ENCODE measurements at regions not wholly inside any gene's neighbourhood (a gene's known extent, or its start where the extent isn't known, plus 50 kb on each side); places are given as distances from the start of the nearest gene placed in this dataset.
"Not testable (repeated sequence)": the region's sequence is repeated elsewhere in the genome, so short reads cannot be mapped to it uniquely, and the experiment has no call there.

DNA sequence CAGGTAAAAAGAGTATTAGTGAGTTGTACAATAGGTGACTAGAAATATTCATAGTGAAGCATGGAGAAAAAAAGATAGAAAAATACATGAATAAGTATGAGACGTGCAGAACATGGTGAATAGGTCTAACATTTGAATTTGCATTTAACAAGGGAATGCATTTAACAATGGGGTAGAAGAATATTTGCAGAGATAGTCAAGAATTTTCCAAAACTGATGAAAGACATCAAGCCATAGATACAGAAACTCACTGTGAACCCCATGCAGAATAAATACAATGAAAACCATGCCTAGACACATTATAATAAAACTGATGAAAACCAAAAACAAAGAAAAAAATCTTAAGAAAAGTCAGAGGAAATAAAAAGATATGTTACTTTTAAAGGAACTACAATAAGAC is 184.8 kb downstream of the KTN1 start:
- no peak for ATAC-seq
- DNase-seq = no peak
- intact Hi-C loops (cut with micrococcal nuclease) = no loop called here

DNA sequence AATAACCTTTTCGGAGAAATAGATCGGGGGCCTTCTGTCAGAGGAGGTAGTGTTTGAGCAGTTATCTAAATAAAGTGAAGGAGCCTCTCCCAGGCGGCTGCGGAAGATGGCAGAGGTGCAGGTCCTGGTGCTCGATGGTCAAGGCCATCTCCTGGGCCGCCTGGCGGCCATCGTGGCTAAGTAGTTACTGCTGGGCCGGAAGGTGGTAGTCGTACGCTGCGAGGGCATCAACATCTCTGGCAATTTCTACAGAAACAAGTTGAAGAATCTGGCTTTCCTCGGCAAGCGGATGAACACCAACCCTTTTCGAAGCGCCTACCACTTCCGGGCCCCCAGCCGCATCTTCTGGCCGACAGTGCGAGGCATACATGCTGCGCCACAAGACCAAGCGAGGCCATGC is 186.1 kb downstream of the KTN1 start:
- ATAC-seq (no peak), DNase-seq (no peak)
- intact Hi-C loops (cut with micrococcal nuclease) = no loop called here

DNA sequence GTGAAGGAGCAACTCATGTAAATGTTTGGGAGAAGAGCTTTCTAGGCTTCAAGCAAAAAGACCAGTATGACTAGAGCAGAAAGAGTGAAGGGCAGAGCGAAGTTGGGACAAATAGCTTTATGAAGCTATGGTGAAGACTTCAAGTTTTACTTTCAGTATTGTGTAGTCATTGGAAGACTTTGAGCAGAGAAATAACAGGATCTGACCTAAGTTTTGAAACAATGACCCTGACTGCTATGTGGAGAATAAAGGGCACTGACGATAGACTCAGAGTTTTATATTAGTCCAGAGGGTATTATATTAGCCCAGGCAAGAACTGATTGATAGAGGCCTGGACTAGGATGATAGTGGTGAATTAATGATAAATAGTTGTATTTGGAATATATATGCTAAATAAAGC is 187.3 kb downstream of the KTN1 start:
- DNase-seq (no peak), ATAC-seq (no peak)

DNA sequence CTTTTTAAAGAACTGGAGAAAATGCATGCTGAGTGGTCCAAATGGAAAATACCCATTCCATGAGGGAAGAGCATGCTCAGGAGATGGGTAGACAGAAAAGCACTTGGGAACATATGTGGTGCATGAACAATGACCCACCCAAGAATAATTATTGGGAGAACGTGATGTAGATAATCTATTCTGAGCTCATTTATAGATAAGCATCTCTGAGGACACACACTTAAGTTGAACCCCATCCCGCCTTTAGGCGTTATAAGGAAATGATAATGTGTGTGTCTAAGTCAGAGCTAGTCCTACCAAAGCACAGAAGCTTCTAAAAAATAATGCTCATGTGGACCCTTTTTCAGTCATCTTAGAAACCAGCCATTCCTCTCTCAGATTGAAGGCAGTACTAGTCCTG is 189.9 kb downstream of the KTN1 start:
- ATAC-seq = no peak
- intact Hi-C loops (cut with micrococcal nuclease) = no loop called here
- DNase-seq = no peak

More for the DNA sequence above, 187.3 kb downstream of the KTN1 start:
- intact Hi-C loops (cut with micrococcal nuclease) = no loop called here

DNA sequence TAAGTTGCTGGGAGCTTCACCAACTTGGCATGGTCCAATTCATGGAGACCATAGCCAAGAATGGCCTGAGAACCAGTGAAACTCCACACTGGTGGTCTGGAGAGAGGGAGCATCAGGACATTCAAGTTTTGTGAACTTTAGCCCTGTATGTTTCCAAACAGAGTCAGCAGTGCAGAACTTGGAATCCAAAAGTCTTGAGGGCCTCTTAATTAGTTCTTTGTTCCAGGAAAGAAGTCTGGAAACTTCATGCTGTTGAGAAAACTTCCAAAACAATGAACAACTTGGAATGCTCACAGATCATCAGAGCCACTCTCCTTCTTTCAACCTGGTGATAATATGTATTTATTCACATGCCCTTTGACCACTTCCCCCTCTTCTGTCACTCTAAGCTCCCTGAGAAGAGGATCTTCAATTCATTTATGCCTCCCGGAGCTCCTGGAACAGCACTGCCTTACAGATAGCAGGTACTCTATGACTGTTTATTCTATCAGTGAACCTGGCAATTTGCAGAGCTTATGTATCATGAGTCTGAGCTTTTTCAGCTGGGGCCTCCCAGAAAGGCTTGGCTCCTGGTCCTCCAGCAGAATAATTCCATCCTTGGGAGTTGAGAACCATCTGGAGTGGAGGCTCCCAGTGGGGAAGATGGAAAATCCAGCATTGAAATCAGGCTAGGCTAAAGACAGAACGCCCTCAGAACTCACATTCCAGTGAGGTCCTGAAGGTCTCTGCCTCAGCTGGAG is 191.4 kb downstream of the KTN1 start:
- ATAC-seq (peak; percentile 85), DNase-seq (no peak)
- intact Hi-C loops (cut with micrococcal nuclease) = no loop called here

DNA sequence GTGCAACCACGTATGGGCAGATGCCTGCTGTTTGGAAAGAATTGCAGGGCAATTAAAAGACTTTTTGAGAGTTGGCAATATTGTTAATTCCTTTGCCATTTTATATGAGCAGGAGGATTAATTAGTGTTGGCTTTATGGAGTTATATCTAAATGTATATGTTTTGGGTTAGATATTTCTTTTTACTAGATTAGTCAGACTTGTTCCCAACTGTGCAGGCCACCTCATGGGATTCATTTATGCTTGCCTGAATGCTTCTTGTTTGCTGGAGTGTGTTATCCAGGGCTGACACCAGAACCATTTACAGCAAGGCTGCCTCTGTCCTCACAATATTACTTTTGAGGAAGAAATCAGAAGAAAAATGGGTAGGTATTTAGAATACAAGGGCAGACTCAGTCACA is 192.5 kb downstream of the KTN1 start:
- intact Hi-C loops (cut with micrococcal nuclease) = no loop called here
- ATAC-seq = no peak

DNA sequence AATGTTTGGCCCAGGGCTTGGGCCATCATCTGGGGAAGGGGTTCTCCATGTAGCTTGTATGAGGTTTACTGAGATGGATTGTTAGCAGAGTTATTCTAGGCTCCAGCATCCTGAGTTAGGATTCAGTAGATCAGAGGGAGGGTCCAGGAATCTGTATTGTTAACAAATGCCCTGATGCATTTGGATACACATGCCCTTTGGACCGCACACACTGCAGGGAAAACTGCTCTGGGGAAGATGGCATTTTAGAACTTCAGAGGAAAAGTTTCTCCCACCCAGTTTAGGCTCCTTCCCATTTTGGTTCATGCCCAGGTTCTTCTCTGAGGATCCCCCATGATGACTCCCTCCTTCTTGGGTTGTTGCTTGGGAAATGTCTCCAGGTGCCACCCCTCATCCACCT is 193.3 kb downstream of the KTN1 start:
- DNase-seq (no peak), ATAC-seq (no peak)
- intact Hi-C loops (cut with micrococcal nuclease) = no loop called here

More for the DNA sequence above, 192.5 kb downstream of the KTN1 start:
- DNase-seq = no peak

DNA sequence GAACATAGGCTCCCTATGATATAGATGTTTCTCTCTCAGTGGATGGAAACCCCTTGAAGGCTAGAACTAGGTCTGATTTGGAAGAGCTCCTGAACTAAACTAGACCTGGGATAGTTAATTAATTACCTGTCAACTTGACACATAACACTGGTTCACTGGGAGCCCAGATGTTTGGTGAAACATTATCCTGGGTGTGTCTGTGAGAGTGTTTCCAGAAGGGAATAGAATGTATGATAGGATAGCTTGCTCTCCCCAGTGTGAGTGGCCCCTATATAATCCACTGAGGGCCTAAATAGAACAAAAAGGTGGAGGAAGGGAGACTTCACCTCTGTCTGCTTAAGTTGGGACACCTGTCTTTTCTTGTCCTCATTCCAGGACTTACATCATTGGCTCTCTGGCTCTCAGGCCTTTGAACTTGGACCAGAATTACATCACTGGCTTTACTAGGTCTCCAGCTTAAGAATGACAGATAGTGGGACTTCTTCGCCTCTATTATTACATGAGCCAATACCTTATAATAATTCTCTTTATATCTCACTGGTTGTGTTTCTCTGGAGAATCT is 194.1 kb downstream of the KTN1 start:
- ATAC-seq (no peak), DNase-seq (no peak)
- intact Hi-C loops (cut with micrococcal nuclease) = no loop called here

DNA sequence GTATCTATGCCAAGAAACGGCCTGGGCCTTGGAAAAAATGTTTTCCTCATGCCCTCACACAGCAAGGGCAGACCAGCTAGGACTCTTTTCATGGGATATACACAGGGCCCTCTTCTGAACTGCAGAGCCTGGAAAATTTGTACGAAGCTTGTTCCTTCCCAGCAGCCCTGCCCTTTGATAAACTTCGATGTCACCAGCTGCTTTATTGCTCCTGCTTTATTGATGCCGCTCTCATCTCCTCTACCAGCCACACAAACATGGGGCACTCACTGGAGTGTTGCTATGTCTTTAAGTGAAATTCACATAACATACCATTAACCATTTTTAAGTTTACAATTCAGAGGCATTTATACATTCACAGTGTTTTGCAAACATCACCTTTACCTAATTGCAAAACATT is 197.9 kb downstream of the KTN1 start:
- intact Hi-C loops (cut with micrococcal nuclease) = no loop called here
- DNase-seq (no peak), ATAC-seq (no peak)

DNA sequence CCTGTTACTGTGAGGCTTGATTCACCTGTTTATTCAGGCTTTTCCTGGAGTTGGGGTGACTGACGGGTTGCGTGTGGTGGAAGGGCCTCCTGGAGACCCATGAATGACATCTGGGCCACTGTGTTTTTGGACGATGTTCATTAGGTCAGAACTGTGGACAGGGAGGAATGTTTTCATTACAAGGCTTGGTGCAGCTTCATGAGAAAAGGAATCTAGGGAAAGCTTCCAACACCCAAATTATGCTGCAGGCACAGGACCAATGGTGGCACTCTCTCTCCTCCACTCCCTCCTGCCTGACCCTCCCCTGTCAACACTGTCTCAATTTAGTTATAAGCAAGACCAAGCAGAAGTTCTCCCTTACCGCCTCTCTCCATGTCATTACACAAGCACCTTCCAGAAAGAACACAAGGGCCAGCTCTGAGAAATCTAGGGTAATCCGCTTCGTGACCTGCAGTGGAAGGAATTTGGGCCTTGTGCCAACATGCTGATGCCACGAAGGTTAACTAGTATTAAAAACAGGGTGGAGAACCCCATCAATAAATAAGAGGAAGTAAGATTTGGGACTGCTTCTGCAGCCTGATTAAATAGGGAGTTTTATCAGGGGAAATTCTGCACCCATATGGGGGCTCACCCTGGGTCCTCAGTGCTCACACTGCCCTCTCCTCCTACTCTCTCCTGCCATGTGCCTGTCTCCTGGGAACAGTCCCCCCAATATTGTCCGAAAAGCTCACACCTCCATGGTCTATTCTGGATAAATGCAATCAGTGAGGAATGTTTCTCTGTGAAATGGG is 200.3 kb downstream of the KTN1 start:
- DNase-seq (peak; percentile 35), ATAC-seq (peak; percentile 96)
- intact Hi-C loops (cut with micrococcal nuclease) = no loop called here

DNA sequence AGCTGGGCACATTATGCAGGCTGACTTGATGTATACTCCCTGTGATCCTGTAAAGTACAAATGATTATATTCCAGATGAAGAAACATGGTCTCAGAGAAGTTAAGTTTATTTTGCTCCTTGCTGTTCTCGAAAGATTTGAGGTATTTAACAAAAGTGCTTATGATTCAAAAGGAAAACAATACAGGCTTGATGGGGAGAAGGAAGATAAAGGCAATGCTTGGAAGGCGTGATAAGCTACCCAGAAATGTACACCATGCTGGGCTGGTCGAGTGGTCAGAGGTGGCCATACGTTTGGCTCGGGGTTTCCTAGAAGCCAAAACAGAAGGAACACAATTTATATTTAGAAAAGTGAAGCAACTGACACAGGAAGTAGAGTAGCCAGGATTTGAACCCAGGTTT is 201.0 kb downstream of the KTN1 start:
- ATAC-seq (no peak), DNase-seq (no peak)
- intact Hi-C loops (cut with micrococcal nuclease) = no loop called here

DNA sequence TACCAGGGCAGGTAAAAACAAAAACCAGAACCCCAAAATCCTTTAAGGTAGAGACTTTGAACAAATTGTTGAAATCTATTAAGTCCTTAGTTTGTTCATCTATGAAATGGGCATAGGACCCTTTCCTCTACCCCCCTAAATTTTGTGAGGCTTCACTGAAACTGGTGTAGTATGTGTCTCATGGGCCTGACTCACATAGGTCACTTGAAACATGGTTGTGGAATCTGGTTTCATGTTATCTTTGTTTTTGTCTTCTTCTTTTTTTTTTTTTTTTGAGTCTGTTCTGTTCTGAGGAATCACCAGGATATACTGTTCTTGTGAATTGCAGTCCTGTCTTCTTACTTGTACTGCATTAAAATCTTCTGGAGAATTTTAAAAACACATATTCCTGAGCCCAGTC is 202.2 kb downstream of the KTN1 start:
- intact Hi-C loops (cut with micrococcal nuclease) = no loop called here

DNA sequence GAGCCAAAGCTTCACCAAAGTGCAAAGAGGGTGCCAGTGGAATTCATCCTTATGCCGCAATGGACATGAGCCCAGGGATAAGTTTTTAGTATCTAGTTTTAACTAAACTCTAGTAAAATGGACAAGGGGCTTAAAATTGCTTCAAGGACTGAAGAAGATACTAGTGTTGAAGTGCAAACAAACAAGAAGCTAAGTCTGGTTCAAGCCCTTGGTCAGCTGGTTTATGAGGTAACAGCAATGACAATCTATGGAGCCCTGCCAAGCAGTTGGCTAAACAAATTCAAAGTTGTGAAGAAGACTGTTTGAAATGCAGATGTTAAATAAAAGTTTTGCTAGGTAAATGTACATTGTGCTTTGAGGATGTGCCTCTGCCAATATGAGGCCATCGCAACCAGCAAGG is 209.4 kb downstream of the KTN1 start:
- ATAC-seq = no peak
- DNase-seq = no peak
- intact Hi-C loops (cut with micrococcal nuclease) = no loop called here

More for the DNA sequence above, 202.2 kb downstream of the KTN1 start:
- ATAC-seq = no peak
- DNase-seq = no peak

DNA sequence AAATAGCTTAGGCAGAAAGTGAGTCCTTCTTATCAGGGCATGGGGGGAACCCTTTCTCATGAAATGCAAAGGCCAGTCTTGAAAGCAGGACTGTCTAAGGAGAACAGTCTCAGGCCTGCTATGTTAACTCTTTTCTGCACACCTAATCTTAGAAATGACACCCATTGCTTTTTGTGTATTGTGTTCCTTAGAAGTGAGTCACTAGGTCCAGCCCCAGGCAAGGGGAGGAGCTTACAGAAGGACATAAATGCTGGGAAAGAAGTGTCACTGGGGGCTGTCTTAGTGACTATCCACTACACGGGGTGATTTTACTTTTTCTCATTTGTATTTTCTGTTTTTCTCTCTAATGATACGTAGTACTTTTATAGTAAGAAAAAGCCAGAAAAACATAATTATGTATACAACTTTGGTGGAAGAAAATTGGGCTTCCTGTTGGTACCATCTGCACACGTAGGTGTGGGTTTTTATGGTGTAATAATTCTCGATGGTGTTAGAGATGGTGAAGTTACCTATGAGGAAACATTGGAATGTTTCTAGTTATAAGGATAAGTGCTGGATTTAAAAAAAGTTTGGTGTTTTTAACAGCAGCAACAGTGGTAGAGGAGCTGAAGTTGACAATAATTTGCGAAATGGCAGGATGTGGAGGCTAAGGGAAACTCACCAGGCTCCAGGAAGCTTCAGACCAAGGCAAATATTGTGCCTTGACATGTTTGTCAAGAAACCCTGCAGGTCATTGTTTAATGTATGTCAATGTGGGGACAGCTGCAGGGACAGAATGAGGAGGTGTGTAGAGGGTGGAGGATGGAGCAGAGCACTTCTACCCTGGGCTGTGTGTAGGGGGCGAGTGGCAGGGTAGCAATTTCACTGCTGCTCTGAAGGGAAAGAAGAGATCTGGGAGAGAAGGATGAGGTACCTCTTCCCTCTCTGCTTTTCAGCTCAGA is 214.9 kb downstream of the KTN1 start:
- ATAC-seq (no peak), DNase-seq (no peak)
- intact Hi-C loops (cut with micrococcal nuclease) = no loop called here

DNA sequence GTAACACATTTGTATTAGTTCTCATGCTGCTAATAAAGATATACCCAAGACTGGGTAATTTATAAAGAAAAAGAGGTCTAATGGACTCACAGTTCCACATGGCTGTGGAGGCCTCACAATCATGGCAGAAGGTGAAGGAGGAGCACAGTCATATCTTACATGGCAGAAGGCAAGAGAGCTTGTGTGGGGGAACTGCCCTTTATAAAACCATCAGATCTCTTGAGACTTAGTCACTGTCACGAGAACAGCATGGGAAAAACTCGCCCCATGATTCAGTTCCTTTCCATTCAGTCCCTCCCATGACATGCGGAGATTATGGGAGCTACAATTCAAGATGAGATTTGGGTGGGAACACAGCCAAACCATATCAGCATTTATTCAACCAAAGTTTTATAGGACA is 216.5 kb downstream of the KTN1 start:
- DNase-seq; intact Hi-C loops (cut with micrococcal nuclease); ATAC-seq: not testable (repeated sequence)

DNA sequence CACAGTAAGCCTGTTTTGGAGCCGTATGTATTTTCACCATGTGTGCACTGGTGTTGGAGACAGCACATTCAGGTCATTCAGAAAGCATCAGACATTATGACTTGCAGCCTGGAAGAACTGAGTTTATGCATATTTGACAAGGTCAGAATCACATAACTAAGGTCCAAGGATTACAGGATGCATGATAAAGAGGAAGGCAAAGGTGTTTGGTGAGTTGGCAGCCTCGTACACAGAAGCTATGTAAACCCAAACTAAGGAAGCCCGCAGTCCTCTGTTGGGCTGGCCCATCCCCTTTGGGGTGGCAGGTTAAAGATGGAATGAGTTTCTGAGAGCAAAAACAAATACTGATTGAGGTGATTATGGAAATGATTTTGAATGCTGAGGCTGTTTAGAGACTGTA is 218.4 kb downstream of the KTN1 start:
- ATAC-seq (no peak), DNase-seq (no peak)
- intact Hi-C loops (cut with micrococcal nuclease) = no loop called here

DNA sequence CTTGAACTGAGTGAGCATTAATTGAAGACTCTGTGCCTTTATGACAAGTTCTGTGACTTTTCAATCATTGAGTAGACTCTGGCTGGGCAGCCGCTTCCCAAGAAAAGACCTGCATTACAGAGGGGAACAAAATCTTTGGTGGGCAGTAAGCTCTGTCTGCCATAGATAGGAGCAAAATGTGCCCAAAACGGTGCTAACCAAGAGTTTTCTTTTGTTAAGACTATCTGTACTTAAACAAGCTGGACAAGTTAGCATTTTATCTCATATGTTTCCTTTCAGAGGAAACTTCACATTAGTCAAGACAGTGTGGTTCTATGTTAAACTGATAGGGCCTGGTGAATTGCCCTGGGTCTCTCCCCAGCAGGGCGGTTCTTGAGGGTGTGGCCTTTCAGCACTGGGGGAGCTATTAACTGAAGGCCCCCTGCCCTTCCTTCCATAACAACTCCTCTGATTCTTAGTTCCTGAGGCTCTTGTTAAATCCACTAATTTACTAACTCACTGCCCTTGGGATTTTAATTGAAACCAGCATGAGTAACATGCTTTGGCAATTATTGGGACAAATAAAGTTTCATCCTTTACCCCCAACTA is 219.6 kb downstream of the KTN1 start:
- intact Hi-C loops (cut with micrococcal nuclease) = no loop called here
- ATAC-seq (no peak), DNase-seq (no peak)

DNA sequence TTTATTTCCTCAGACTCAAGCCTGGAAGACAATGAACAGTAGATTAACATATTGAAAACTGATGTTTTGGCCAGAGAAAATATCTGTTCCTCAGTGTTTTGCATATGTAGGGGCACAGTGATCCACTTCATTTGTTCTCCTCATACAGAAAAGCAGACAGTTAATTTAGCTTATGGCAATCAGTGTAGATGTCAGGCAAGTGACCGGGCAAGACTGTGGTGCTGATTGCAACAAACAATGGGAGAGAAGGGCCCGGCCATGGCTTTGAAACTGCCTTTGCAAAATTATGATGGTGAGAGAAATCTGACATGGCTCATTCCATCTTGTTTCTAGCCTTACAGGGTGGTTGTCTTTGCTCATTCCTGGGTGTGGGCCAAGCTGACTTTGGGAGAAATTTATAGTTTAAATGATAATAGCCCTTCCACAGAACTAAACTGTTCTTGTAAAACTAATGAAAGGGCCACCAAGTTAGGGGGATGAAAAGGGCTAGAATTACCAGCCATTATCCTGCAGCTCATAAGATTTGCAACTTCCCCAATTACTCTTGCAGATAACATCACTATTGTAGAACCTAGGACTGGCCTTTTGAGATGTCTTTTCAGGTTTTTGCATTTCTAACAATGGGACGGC is 220.3 kb downstream of the KTN1 start:
- DNase-seq = no peak
- intact Hi-C loops (cut with micrococcal nuclease) = no loop called here
- no peak for ATAC-seq

DNA sequence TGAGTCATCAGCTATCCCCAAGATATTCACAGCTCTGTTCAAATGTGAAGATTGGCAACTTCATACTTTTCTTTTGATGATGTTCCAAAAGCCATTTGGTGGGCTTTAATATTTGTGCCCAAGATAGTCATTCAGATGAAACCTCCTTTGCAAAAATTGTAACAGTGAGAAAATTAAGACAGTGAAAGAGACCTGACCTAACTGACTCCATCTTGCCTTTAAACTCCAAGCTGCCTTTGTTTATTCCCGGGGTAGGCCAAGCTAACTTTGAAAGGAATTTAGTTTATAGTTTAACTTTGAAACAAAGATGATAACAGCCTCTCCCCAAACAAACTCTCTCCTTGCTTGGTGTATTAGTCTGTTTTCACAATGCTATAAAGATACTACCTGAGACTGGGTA is 221.1 kb downstream of the KTN1 start:
- DNase-seq = no peak
- ATAC-seq = no peak
- intact Hi-C loops (cut with micrococcal nuclease) = no loop called here
